ENCODE measurements at regions not wholly inside any gene's neighbourhood (a gene's known extent, or its start where the extent isn't known, plus 50 kb on each side); places are given as distances from the start of the nearest gene placed in this dataset.

GRCh38 chr12:83808591-83808990 is 1104.0 kb downstream of the SLC6A15 start:
- H3K36me3 Mint-ChIP-seq (ENCODE audit: low read depth): no peaks in the 10 kb centered on the region
- no peaks in the 10 kb centered on the region for H3K9me3 Mint-ChIP-seq
- H3K4me3 Mint-ChIP-seq: no peak overlapping the region
- H3K27ac Mint-ChIP-seq: no peak overlapping the region
- no peaks in the 10 kb centered on the region for H3K27me3 Mint-ChIP-seq (ENCODE audit: low read depth)
- no peaks in the 10 kb centered on the region for H3K4me1 Mint-ChIP-seq
- TF ChIP-seq CTCF (IDR thresholded peaks at IDR 0.05; ENCODE audit: unreplicated experiment in 3 of 3): no peak

GRCh38 chr12:83807871-83808270 is 1104.7 kb downstream of the SLC6A15 start:
- no peaks in the 10 kb centered on the region for H3K36me3 Mint-ChIP-seq (ENCODE audit: low read depth)
- no peak overlapping the region for H3K4me3 Mint-ChIP-seq
- no peaks in the 10 kb centered on the region for H3K4me1 Mint-ChIP-seq

GRCh38 chr12:83805873-83806272 is 1106.7 kb downstream of the SLC6A15 start:
- Mint-ChIP-seq H3K36me3 (ENCODE audit: low read depth) (no peaks in the 10 kb centered on the region), H3K27me3 (ENCODE audit: low read depth) (no peaks in the 10 kb centered on the region), H3K9me3 (peaks cover 3% of the 10 kb centered on the region), H3K4me3 (no peak overlapping the region), H3K4me1 (no peaks in the 10 kb centered on the region), H3K27ac (no peak overlapping the region)
- TF ChIP-seq CTCF (IDR thresholded peaks at IDR 0.05; ENCODE audit: unreplicated experiment in 3 of 3): no peak

More at GRCh38 chr12:83807871-83808270, 1104.7 kb downstream of the SLC6A15 start:
- Mint-ChIP-seq H3K27ac (no peak overlapping the region), H3K27me3 (ENCODE audit: low read depth) (no peaks in the 10 kb centered on the region), H3K9me3 (no peaks in the 10 kb centered on the region)
- no peak for TF ChIP-seq CTCF (IDR thresholded peaks at IDR 0.05; ENCODE audit: unreplicated experiment in 3 of 3)

- no peak overlapping the region for H3K4me3 Mint-ChIP-seq
- no peak overlapping the region for H3K27ac Mint-ChIP-seq
- peaks cover 3% of the 10 kb centered on the region for H3K9me3 Mint-ChIP-seq
- H3K27me3 Mint-ChIP-seq (ENCODE audit: low read depth): no peaks in the 10 kb centered on the region
- no peaks in the 10 kb centered on the region for H3K36me3 Mint-ChIP-seq (ENCODE audit: low read depth)
- no peaks in the 10 kb centered on the region for H3K4me1 Mint-ChIP-seq
- TF ChIP-seq CTCF (IDR thresholded peaks at IDR 0.05; ENCODE audit: unreplicated experiment in 3 of 3): no peak
Observed at GRCh38 chr12:83805156-83805772, 1107.3 kb downstream of the SLC6A15 start.

- H3K4me3 Mint-ChIP-seq: no peak overlapping the region
- peaks cover 3% of the 10 kb centered on the region for H3K9me3 Mint-ChIP-seq
- no peaks in the 10 kb centered on the region for H3K27me3 Mint-ChIP-seq (ENCODE audit: low read depth)
Observed at GRCh38 chr12:83801972-83802371, 1110.6 kb downstream of the SLC6A15 start.

More at GRCh38 chr12:83801972-83802371, 1110.6 kb downstream of the SLC6A15 start:
- no peaks in the 10 kb centered on the region for H3K4me1 Mint-ChIP-seq
- H3K36me3 Mint-ChIP-seq (ENCODE audit: low read depth): no peaks in the 10 kb centered on the region
- no peak overlapping the region for H3K27ac Mint-ChIP-seq
- no peak for TF ChIP-seq CTCF (IDR thresholded peaks at IDR 0.05; ENCODE audit: unreplicated experiment in 3 of 3)
